ENCODE measurements at regions not wholly inside any gene's neighbourhood (a gene's known extent, or its start where the extent isn't known, plus 50 kb on each side); places are given as distances from the start of the nearest gene placed in this dataset.
"Not testable (repeated sequence)": the region's sequence is repeated elsewhere in the genome, so short reads cannot be mapped to it uniquely, and the experiment has no call there.

DNA sequence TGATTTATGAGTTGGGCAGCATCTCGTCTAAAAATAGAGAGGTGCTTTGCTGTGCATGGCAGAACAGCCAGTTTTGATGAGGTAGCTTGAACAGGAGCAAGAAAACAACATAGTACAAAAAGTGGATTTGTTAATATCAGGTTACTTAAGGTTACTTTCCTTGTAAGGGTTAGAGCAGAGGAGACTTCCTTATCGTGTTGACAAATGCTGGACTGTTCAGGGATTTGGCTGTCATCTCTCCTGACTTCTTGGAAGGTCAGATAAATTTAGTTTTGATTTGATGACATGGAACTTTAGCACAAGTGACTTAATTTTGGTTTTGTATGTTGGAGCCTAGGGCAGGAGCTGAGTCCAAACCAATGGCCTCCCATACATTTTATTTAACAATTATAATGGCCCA lies 163.9 kb upstream of the ELAC2 start:
- ATAC-seq (peak; percentile 44), DNase-seq (no peak)
- intact Hi-C loops (cut with DNase I, micrococcal nuclease) = no loop called here

DNA sequence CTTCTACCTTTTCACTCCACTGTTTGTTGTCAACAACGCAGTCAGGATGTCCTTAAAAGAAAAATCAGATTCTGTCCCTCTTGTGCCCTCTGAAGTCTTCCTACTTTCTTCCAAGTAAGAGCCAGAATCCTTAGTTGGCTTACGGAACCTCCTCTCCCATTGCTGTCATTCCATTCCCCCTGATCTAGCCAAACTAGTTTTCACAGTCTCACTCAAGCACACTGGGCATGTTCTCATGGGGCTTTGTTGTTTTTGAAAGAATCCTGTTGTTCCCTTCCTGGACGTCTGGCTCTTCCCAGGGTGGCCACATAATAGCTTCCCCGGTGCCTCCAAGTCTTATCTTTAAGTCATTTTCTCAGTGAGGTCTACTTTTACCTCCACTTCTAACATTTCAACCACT lies 158.6 kb upstream of the ELAC2 start:
- no peak for ATAC-seq
- intact Hi-C loops (cut with DNase I, micrococcal nuclease) = no loop called here

DNA sequence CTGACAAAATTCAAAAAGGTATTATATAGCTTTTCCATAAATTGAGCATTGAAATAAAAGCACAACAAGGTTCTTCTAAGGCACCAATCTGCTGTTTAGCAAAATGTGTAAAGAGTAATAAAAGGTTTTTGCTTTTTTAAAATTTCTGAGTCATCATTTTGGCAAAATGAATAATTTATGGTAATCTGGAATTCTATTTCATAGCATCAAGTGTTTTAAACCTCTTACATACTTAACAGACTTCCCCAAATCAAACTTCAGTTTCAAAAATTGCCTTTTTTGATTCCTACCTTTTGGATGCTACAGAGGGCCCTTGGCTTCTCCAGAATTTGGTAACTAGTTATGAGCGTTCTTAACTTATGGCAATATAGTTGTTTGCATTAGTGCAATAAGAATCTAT lies 154.0 kb upstream of the ELAC2 start:
- ATAC-seq = no peak

More for the DNA sequence above, 158.6 kb upstream of the ELAC2 start:
- no peak for DNase-seq

DNA sequence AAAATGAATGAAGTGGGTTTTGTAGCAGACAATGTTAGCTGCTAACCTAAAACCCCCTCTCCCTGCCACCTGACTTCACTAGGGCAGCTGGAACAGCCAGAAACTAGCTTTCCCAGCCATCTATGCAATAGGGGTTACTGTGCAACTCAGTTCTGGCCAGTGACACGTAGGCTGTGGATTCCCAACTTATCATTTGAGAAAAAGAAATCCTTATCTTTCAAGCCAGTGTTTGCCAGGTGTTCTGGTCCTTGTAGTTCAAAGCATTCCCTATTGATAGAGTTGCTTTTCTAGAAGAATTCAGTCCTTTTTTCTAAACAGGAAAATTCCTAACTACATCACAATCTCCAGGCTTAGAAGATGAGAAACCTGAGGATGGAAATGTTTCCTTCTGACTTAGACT lies 144.5 kb upstream of the ELAC2 start:
- no peak for ATAC-seq
- intact Hi-C loops (cut with DNase I, micrococcal nuclease) = no loop called here

More for the DNA sequence above, 154.0 kb upstream of the ELAC2 start:
- no peak for DNase-seq
- intact Hi-C loops (cut with DNase I, micrococcal nuclease) = no loop called here

DNA sequence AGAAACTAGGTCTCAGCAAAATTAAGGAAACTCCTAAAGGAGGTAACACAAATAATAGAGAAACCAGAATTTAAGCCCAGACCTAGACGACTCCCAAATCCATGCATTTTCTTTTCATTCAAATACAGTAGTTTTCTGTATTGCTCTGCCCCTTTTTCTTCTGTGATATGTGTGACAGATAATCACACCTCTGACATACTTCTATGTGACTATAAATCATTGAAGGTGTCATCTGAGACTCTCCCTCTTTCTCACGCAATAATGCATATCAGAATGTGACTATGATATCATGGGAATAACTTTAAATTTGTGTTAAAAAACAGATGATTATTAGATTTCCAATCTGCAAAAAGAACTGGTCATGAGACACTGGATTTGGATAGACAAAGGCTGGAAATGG lies 143.0 kb upstream of the ELAC2 start:
- DNase-seq (no peak), ATAC-seq (no peak)
- intact Hi-C loops (cut with DNase I, micrococcal nuclease) = no loop called here

More for the DNA sequence above, 144.5 kb upstream of the ELAC2 start:
- DNase-seq = no peak

DNA sequence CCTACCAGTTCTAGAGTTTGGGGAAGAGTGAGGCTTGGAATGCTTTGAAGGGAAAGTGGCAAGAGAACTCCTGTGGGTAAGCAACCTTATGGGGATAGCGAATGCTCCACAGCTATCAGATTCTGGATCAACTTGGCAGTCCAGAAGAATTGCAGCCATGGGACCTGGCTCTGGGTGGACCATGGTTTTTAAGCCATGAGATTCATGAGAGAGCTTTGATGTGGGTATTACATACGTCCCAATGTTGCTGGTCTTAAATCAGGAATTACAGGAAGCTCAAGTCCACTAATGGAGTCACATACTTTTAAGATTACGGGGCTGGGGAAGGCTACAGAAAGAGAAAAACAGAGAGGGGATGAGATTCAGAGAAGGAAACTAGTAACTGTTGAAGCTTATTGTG lies 142.5 kb upstream of the ELAC2 start:
- DNase-seq = no peak
- ATAC-seq = no peak
- intact Hi-C loops (cut with DNase I, micrococcal nuclease) = no loop called here

DNA sequence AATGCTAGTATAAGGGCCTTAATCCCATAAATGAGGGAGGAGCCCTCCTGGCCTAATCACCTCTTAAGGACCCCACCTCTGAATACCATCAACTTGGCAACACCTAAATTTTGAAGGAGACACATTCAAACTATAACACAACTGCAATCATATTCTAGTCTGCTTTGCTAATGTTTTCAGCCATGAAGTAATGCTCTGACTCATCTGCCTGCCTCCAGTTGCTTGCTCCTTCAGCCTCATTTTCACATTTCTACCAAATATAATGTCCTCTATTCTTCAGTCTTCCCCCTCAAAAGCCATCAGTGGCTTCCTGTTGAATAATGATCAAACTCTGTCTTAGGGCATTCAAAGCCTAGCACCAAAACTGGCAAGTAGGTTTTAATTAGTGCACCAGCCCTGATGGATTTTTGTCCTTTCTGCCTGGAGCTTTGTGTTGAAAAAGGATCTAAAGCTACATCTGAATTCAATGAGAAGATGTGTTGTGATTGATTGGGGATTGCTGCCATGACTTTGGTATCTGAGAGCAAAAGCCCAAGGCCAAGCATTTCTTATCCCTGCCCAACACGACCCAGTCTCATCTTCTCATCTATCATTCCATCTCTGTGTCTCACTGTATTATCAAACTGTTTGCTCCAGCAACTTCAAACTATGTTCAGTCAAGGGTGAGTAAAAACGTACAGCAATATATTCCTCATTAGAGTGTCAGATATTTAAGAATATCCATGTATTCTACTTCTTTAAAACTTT lies 140.8 kb upstream of the ELAC2 start:
- intact Hi-C loops (cut with DNase I, micrococcal nuclease) = no loop called here
- ATAC-seq = no peak
- no peak for DNase-seq

DNA sequence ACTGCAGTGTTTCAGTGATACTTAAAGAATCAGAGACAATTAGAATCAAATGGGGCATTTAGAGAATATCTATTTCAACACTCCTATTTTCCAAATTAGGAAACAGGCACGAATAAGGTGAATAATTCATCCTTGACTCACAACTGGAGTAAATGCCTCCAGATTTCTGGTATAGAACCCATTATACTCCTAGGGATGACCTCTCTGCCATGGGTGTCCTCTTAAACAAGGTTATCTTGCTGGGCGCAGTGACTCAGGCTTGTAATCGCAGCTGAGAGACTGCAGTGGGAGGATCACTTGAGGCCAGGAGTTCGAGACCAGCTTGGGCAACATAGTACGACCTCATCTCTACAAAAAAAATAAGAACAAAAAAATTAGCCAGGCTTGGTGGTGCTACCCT lies 139.8 kb upstream of the ELAC2 start:
- intact Hi-C loops (cut with DNase I, micrococcal nuclease) = no loop called here
- DNase-seq (no peak), ATAC-seq (no peak)

DNA sequence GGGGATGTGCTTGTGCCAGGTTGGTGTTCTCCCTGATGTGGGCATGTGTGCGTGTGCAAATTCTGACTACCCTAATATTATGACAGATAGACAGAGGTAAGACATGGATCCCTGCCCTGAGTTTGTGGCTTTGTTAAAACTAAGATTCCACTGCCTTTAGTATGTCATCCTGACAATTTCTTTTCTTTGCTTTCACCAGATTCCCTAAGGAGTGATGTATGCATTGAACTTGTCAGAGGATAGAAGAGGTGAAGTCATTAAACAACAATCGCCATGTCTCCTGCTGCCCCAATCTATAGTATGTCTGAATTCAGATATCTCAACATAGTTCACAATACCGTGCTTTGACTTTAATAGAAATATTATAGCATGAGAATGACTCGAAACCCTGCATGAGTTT lies 137.1 kb upstream of the ELAC2 start:
- intact Hi-C loops (cut with DNase I, micrococcal nuclease) = no loop called here
- ATAC-seq = no peak
- no peak for DNase-seq

DNA sequence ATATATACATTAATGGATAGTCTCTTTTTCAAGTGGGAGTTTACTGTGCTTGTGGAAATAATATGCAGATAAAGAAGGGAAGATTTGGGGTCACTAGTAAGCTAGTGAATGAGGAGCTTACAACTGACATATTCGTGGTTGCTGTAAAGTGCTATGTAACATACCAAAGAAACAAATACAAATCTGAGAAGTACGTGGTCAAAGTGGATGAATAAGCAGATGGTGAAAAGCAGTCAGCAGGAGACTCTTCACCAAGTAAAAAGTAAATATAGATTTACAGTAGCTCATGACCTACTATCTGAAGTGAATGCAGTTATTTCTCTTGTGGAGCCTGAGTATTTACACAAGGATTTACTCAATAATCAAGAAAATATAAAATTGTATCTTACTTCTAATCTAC lies 136.6 kb upstream of the ELAC2 start:
- no peak for DNase-seq
- ATAC-seq = no peak
- intact Hi-C loops (cut with DNase I, micrococcal nuclease) = no loop called here

DNA sequence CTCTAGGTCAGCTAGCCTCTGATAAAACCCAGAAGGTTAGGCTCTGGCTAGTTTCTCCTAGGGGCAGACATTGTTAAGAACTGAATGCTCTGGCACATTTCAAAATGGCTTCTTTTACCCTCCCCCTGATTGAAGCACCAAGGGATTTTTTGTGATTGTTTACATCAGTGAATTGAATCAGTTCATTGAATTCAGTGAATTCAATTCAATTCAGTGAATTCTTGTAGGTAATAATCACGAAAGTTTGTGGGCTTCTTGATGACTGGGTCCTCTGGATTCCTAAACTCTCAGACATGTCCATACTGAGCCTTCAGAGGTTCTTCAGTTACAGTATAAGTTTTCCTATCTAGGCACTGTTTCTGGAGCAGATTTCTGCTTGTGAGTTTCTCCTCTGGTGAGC lies 135.2 kb upstream of the ELAC2 start:
- ATAC-seq = no peak

DNA sequence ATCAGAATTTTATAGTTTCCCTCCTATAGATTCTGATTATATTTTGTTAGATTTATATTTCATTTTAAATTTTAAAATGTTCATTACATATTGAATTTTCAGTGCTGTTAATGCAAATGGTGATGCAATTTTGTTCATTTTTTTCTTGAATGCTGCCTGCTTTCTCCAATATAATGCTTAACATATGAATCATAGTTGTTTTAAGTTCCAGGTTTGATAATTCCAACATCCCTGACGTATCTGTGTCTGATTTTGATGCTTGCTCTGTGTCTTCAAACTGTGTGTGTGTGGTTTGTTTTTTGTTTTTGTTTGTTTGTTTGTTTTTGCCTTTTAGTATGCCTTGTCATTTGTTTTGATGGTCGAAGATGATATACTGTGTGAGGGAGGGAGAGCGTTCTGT lies 134.7 kb upstream of the ELAC2 start:
- no peak for ATAC-seq
- intact Hi-C loops (cut with DNase I, micrococcal nuclease) = no loop called here
- DNase-seq = no peak

More for the DNA sequence above, 135.2 kb upstream of the ELAC2 start:
- DNase-seq = no peak
- intact Hi-C loops (cut with DNase I, micrococcal nuclease) = no loop called here

DNA sequence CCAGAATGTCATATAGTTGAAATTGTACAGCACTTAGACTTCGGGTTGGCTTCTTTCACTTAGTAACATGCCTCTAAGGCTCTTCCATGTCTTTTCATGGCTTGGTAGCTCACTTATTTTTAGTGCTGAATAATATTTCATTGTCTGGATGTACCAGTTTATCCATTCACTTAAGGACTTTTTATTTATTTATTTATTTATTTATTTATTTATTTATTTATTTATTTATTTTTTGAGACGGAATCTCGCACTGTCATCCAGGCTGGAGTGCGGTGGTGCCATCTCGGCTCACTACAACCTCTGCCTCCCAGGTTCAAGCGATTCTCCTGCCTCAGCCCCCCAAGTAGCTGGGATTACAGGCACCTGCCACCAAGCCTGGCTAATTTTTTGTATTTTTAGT lies 132.9 kb upstream of the ELAC2 start:
- ATAC-seq; DNase-seq; intact Hi-C loops (cut with DNase I, micrococcal nuclease): not testable (repeated sequence)

DNA sequence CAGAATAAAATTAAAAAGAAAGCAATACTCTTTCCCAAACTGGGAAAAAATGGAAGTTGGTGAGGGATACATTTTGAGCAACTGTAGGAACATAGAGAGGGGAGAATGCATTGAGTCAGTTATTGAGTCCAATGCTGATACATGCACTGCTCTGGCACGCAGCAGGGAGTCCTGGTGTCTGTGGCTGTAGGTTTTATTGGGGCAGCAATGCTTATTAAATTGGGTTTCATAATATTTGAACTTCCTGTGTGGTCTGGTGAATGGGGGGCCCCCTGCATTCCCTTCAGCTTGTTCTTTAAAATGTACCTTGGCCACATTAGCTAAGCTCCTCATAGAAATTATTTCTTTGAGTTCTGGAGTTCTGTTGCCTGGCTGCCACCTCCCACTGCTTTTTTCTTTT lies 125.2 kb upstream of the ELAC2 start:
- intact Hi-C loops (cut with DNase I, micrococcal nuclease) = no loop called here
- ATAC-seq = no peak
- no peak for DNase-seq

DNA sequence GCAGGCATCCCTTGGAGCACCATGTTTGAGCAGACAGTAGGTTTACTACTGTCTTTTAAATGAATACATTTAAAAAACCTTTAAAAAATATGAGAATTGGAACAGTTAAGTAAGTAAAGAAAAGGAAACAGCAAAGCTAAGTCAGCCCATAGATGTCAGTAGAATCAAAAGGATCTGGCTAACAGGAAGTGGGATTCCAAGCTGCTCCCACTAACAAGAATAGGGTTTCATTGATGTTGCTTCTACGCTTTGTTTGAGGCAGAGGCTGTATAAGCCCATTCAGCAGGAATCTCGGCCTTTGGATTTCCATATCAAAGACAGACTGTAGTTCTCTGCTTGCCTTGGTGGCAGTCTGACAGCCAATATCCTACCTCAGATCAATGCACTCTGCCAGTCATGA lies 122.9 kb upstream of the ELAC2 start:
- intact Hi-C loops (cut with DNase I, micrococcal nuclease) = no loop called here
- DNase-seq = no peak
- ATAC-seq = no peak

DNA sequence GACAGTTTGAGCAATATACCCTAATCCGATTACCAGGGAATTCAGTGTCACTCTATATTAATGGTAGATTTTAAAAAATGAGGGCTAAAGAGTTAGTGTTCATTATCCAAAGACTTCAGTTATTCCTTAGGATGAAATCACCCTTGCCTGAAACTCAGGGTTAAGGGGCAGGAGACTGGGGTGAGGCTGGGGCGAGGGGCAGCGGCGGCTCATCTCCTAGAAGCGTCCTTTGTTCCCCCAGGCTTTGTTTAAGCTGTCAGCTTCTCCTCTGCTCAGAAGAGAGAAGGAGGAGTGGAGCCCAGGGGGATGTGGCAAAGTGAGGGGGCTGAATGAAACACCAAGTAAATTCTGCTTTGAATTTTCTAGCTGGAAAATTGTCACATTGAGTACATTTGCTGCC lies 117.7 kb upstream of the ELAC2 start:
- ATAC-seq = no peak
- DNase-seq = no peak
- intact Hi-C loops (cut with DNase I, micrococcal nuclease) = no loop called here

DNA sequence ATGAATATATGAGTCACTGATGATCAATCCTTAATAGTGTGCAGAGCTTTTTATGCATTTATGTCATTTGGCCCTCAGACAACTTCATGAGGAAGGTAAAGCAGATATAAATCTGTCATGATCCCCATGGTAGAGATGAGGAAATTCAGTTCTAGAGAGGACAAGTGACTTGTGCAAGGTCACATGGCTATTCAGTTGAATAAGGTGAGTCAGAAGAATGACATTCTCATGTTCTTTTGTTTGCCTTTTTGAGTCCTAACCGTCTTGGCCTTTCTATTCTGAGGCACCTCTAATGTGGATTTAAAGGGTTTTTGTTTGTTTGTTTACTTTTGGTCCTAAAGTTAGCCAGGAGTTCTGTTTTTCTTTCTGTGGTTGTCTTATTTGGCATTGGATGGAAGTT lies 116.2 kb upstream of the ELAC2 start:
- ATAC-seq = no peak
- DNase-seq = no peak
- intact Hi-C loops (cut with DNase I, micrococcal nuclease) = no loop called here

DNA sequence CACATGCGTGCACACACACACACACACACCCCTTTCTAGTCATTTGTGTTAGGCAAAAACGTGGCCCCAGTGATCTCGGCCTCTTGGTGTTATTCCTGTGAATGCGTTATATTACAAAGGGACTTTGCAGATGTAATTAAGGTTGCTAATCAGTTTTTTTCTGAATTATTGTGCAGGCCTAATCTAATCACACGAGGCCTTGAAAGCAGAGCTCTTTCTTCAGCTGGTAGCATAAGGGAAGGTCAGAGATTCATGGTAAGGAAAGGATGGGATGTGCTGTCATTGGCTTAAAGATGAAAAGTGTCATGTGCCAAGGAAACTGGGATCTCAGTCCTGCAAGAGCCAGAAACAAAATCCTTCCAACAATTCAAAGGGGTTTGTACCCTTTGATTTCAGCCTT lies 113.4 kb upstream of the ELAC2 start:
- DNase-seq = no peak
- ATAC-seq = no peak
- intact Hi-C loops (cut with DNase I, micrococcal nuclease) = no loop called here

DNA sequence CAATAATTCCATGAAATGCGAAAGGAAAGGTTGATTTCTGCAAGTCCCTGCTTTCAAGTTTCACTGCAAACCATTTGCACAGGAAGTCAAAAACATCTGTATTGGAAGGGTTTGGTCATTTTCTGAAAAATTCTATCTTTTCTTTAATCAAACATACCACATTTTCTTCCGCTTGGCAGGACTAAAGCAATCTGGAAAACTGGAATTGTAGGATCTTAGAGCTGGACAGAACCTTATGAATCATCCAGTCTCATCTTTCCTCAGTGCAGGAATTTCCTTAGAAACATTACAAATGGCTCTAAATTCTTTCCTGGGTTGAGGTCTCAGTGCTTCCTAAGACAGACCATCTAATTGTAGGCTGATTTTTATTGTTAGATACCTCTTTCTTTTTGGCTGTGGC lies 111.5 kb upstream of the ELAC2 start:
- DNase-seq (no peak), ATAC-seq (no peak)
- intact Hi-C loops (cut with DNase I, micrococcal nuclease) = no loop called here

DNA sequence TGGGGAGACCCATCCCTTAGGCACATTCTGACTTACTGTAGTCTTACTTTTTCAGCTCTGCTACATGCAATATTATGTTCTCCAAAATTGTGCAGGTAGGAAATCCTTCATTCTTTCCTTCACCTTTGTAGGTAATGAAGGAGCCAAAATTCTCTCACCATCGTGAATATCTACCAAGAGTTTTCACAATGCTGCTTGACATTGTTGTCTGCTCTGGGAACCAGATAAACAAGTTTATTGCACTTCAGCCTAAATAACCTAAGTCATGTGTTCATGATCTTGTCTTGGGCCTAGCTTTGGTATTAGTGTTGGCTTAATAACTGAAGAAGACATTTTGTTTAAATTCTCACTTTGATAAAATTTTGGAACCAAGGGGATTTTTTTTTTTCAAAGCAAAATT lies 110.8 kb upstream of the ELAC2 start:
- ATAC-seq (no peak), DNase-seq (no peak)
- intact Hi-C loops (cut with DNase I, micrococcal nuclease) = no loop called here

DNA sequence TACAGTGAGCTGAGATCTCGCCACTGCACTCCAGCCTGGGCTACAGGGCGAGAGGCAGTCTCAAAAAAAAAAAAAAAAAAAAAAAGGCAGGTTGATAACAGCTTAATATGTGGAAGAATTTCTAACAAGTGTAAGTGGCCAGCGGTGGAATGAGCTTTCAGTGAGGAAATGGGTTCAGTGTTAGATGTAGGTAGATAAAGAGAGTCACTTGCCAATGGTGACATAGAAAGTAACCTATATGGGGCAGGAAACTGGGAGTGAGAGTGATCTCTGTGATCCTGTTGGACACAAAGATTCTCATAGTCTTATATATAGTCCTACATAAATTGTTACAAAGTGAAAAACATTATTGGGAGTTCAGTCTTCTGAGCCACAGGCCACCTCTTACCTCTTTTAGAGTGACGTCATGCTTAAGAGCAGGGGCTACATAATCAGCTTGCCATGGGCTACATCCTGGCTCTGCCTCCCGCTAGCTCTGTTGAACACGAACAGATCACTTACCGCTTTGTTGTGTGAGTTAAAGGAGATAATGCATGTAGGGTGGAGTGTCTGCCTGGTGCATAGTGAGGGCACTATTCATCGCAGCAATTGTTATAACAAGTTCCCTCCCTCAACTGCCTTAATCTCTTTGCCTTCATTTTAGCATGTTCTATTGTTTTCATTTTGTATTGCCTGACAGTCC lies 110.2 kb upstream of the ELAC2 start:
- ATAC-seq (no peak), DNase-seq (no peak)
- intact Hi-C loops (cut with DNase I, micrococcal nuclease) = no loop called here

Data from left colon (tissue), 2 donors.